Activated CD4-positive, CD25-positive, alpha-beta regulatory T cell (primary cell): ENCODE measurements at regions not wholly inside any gene's neighbourhood (a gene's known extent, or its start where the extent isn't known, plus 50 kb on each side); places are given as distances from the start of the nearest gene placed in this dataset.
"Not testable (repeated sequence)": the region's sequence is repeated elsewhere in the genome, so short reads cannot be mapped to it uniquely, and the experiment has no call there.

Experiments used
- DNase-seq, 4 experiments: peaks; one replicate each; lab custom pipeline; 2025; lab: John Stamatoyannopoulos, UW

- DNase-seq = no peak
These were observed 2384.8 kb upstream of the ACO1 start for GRCh38 chr9:29999645-30000044.

GRCh38 chr9:30010691-30011090 is 2373.8 kb upstream of the ACO1 start:
- no peak for DNase-seq

DNA sequence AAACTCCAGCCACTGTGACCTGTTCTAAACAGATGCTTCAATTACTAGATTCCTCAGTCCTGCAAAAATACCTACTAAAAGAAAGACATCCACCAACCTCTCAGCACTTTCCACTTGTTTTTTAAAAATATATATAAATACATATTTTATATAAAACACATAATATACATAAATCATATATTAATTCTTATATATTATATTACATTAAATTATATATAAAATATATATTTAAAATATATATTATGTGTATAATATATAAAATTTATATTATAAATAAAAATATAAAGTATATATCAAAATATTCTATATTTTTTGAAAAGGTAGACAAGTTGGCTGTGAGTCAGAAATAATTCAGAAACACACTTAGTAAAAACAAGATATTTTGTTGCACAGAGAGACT is 2371.8 kb upstream of the ACO1 start:
- DNase-seq = no peak

DNA sequence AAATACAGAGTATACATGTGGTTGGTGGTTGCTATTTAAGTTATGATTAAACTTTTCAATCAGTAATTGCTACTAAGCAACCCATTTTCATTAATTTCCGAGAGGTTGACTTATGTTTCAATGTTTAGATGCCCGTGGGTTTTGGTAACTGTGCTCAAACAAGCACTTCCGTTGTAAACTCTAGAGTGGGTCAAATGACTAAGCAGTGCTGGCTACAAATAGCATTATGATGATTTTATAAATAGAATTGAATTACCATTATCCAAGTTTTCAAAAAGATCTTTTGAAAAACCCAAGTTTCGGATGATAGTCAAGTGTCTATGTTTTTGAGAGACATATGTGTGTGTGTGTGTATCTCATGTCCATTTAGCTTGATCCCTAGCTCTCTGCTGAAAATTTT is 2369.4 kb upstream of the ACO1 start:
- no peak for DNase-seq

GRCh38 chr9:30020161-30020560 is 2364.3 kb upstream of the ACO1 start:
- no peak for DNase-seq

GRCh38 chr9:30035761-30036160 is 2348.7 kb upstream of the ACO1 start:
- no peak for DNase-seq

- no peak for DNase-seq
These were observed 2347.9 kb upstream of the ACO1 start for GRCh38 chr9:30036558-30036957.

DNA sequence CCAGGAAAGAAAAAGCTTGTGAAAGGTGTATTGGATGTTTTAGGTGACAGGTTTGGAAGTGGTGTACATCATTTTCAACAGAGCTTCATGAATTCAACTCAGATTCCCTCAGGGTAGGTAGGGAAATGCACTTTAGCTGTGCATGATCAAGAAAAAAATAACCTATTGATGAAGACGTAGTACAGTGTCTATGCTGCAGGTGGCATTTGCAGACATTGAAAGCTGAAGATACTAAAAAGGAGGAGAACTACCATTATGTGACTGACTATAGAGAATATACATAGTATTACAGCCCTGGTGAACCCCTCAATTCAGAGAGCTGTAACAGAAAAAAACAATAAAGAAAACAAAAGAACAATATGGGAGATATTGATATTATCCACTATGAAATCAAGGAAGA is 2344.7 kb upstream of the ACO1 start:
- DNase-seq = no peak

GRCh38 chr9:30048396-30048795 is 2336.0 kb upstream of the ACO1 start:
- no peak for DNase-seq

DNA sequence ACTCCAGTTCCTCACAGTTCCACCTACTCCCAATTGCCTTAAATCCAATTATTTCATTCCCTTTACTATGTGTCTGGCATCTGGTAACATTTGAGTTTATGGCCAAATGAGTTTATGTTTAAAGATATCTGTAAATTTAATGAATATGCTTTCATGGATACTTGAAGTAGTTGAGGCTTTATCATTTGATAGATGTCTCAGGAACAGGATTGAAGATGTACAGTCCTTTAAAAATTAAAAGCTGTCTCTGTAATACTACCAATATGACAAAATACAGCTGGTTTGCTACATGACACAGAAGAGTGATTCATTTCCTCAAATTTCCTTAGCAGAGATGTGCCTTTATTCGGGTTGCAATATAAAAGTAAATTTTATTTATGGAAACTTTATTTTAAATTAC is 2326.0 kb upstream of the ACO1 start:
- no peak for DNase-seq

DNA sequence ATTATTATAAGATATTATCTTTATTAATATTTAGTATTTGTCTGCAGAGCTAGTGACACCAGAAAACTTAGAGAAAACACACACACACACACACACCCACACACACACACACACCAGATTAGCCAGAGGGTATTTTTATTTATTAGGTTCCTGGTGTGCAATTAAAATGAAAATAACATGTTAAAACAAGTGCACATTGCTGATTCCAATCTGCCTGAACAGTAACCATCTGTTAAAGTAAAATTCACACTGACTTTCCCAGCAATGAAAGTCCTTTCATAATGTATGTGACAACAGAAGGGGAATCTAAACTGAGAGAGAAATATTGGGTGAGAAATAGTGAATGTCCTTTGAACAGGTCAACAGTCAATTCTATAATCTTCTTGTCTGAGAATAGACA is 2323.5 kb upstream of the ACO1 start:
- DNase-seq = no peak

DNA sequence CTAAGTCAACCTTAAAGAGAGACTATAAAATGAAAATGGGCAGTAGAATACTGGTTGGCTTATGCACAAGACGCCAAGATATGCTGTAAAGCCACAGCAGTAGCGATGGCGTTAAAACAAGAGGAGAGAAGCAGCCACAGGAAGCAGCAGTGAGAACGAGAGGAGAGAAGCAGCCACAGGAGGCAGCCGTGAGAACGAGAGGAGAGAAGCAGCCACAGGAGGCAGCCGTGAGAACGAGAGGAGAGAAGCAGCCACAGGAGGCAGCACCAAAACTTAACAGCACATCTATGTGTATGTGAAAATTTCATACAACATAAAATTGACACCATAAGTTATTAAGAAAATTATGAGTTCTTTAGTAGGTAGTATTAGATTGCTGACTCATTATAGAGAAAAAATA is 2318.6 kb upstream of the ACO1 start:
- DNase-seq = no peak

- DNase-seq = not testable (repeated sequence)
These were observed 2315.2 kb upstream of the ACO1 start for GRCh38 chr9:30069236-30069635.

DNA sequence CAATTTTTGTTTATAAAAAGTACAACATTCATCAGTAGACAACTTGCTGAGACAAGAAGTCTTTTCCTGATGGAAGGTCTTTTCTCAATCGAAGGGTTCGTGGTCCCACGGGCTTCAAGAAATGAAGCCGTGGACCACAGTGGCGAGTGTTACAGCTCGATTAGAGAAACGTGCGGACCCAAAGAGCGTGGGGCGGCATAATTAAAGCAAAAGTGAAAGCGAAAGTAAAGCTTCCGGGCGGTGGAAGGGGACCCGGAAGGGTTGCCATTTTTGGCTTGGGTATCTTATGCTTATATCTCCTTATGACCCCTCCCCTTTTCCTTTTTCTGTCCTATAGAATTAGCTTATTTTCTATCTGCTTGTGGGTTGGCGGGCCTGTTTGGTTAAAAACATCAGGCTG is 2309.4 kb upstream of the ACO1 start:
- DNase-seq = no peak

GRCh38 chr9:30075451-30076199 is 2308.8 kb upstream of the ACO1 start:
- no peak for DNase-seq

DNA sequence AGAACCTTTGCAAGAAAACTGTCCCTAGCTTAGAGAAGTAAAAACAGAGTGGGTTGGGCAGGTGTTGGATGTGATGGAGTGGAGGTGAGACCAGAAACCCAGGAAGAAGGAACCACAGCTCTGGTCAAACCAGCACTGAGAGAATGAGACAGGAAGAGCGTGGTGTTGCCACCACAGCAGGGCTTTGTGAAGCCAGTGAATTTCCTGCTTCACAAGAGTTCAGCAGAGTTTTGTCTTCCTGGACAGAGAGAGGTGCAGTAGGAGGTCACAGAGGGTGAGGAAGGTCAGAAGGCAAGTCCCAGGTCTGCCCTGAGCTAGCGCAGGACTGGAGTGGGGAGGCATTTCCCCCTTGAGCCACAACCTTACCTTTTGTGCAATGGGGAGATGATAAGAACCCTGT is 2306.2 kb upstream of the ACO1 start:
- DNase-seq = no peak

DNA sequence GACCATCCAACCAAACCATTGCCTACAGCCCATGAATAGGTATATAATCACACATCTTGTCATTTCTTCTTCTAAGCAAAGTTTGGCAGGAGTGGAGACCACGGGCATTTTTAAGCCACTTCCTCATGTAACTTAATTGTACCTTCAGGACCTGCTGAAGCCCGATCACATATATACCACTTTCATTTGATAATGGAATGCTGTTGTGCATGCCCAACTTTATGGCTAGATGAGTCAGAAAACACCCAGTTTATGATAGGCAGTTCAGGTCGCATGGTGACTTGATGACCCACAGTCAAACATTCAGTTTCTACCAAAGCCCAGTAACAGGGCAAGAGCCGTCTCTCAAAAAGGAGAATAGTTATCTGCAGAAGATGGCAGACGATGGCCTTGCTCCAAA is 2295.0 kb upstream of the ACO1 start:
- no peak for DNase-seq

- no peak for DNase-seq
These were observed 2280.6 kb upstream of the ACO1 start for GRCh38 chr9:30103647-30104394.

DNA sequence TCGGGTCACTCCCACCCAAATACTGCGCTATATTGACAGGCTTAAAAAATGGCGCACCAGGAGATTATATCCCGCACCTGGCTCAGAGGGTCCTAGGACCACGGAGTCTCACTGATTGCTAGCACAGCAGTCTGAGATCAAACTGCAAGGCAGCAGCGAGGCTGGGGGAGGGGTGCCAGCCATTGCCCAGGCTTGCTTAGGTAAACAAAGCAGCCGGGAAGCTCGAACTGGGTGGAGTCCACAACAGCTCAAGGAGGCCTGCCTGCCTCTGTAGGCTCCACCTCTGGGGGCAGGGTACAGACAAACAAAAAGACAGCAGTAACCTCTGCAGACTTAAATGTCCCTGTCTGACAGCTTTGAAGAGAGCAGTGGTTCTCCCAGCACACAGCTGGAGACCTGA is 2277.3 kb upstream of the ACO1 start:
- DNase-seq = not testable (repeated sequence)

- no peak for DNase-seq
These were observed 2267.7 kb upstream of the ACO1 start for GRCh38 chr9:30116673-30117217.

GRCh38 chr9:30120666-30121065 is 2263.8 kb upstream of the ACO1 start:
- DNase-seq = no peak

DNA sequence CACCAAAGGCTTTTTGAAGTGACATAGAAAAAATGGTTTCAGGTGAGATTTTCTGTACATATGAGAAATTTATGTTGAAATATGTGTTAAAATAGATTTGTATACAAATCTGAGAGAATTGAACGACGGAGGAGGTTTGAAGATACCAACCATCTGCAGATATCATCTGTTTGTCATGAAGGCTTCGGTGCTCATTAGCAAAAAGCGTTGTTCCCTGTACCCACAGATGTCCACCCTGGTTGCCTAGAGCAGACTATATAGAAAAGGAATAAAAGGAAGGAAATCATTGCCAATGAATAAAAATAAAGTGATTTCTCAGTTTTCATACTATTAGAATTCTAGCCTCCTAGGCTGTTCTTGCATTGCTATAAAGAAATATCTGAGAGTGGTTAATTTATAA is 2262.8 kb upstream of the ACO1 start:
- DNase-seq = no peak

DNA sequence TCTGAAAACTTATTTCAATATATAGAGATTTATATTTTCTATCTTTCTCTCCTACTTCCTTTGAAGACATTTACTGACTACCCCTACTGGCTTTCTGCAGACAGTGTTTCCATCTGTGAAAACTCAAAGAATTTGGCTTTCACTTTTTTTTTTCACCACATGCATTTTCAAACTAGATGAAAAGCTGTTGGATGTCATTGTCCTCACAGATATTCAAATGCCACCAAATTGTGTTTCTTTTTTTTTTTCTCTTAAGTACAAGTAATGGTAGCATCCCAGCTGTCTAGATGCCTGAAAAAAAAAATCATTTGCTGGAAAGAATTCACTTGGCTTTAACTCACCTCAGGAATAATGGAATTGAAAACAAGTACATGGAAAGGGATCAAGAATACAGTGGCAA is 2258.6 kb upstream of the ACO1 start:
- no peak for DNase-seq
